HepG2 (cell line): ENCODE measurements at regions not wholly inside any gene's neighbourhood (a gene's known extent, or its start where the extent isn't known, plus 50 kb on each side); places are given as distances from the start of the nearest gene placed in this dataset.

Source experiments
- ATAC-seq: fragments of 200-7000 bp; cut with Tn5 transposase; 3 replicates; pipeline ENCODE4 v1.9.1; 2020; ENCODE audit warnings: mild to moderate bottlenecking, moderate library complexity
- BruUV-seq: library from RNA; stranded (reverse); fragments of 400-500 nt; replicated peaks from 2 replicates; lab custom pipeline; 2021; lab: Mats Ljungman, UMichigan
- CTCF ChIA-PET: fragments of 300-600 bp; formaldehyde crosslinking; extraction: SDS; loops from one replicate; lab custom pipeline; 2021; ENCODE audit warnings: low total read pairs, inconsistent platforms, low intra/inter-chr PET ratio; lab: Yijun Ruan, JAX
- POLR2A ChIA-PET: fragments of 350-600 bp; sonication (Branson Sonifier 250); formaldehyde crosslinking; loops from one replicate; lab custom pipeline; 2020; ENCODE audit warnings: antibody characterized with exemption, inconsistent platforms; lab: Yijun Ruan, JAX
- DNase-seq: peaks from one replicate; pipeline ENCODE4 v3.0.0-alpha.2; 2015; ENCODE audit warnings: low spot score
- FAIRE-seq: peaks from 3 replicates; lab custom pipeline; 2011; peaks lifted over from hg19 to GRCh38; lab: Jason Lieb, UNC
- H2AFZ ChIP-seq: one replicate; pipeline ENCODE4 v1.6.1; 2011; ENCODE audit warnings: low read length, inconsistent platforms
- H3K27ac ChIP-seq: fragments of 300-600 bp; 3 replicates; pipeline ENCODE4 v1.8.0; 2011; ENCODE audit warnings: mixed run types, mild to moderate bottlenecking, mixed read lengths, low read length, inconsistent platforms; ENCODE audit not compliant: insufficient read depth; ENCODE audit errors: extremely low read length
- H3K27me3 ChIP-seq, 2 experiments: fragments of 200-600 bp in 1 of 2; 2 replicates in 1 of 2; 3 replicates in 1 of 2; pipeline versions ENCODE4 v1.6.0 to v1.8.0; 2011; ENCODE audit warnings: low read length in 2 of 2, mild to moderate bottlenecking in 2 of 2, moderate library complexity in 2 of 2, inconsistent platforms in 1 of 2; ENCODE audit not compliant: insufficient read depth in 2 of 2, control insufficient read depth in 1 of 2
- H3K36me3 ChIP-seq, 2 experiments: fragments of 200-600 bp in 1 of 2; replicated peaks in 1 of 2; 2 replicates in 1 of 2; 3 replicates in 1 of 2; pipeline versions ENCODE4 v1.5.1 to v1.8.0; 2011; ENCODE audit warnings: low read length in 2 of 2, inconsistent platforms in 1 of 2; ENCODE audit not compliant: insufficient read depth in 2 of 2, control insufficient read depth in 1 of 2
- H3K4me1 ChIP-seq: 2 replicates; pipeline ENCODE4 v1.5.1; 2012; ENCODE audit warnings: low read length, inconsistent platforms; ENCODE audit not compliant: insufficient read depth
- H3K4me2 ChIP-seq: 2 replicates; pipeline ENCODE4 v1.6.0; 2011; ENCODE audit warnings: low read depth, low read length, inconsistent platforms
- H3K4me3 ChIP-seq, 3 experiments: fragments of 200-600 bp in 1 of 3; sonication (generic), shearing (Covaris generic) in 1 of 3; replicated peaks in 1 of 3; 2 replicates each; pipeline ENCODE4 v1.5.1; 2011 to 2016; ENCODE audit warnings: low read length in 3 of 3, inconsistent platforms in 2 of 3, low read depth in 2 of 3, mild to moderate bottlenecking in 2 of 3, control low read depth in 1 of 3, mixed read lengths in 1 of 3; ENCODE audit not compliant: insufficient read depth in 1 of 3
- H3K79me2 ChIP-seq: one replicate; pipeline ENCODE4 v1.6.1; 2011; ENCODE audit warnings: low read length, inconsistent platforms; ENCODE audit not compliant: insufficient read depth
- H3K9ac ChIP-seq: 2 replicates; pipeline ENCODE4 v1.6.0; 2011; ENCODE audit warnings: mild to moderate bottlenecking, low read depth, low read length, inconsistent platforms; ENCODE audit not compliant: insufficient read depth
- H3K9me3 ChIP-seq: 2 replicates; pipeline ENCODE4 v1.5.1; 2012; ENCODE audit warnings: mild to moderate bottlenecking, low read length
- H4K20me1 ChIP-seq: 2 replicates; pipeline ENCODE4 v1.6.0; 2011; ENCODE audit warnings: inconsistent platforms, mild to moderate bottlenecking, low read length, moderate library complexity; ENCODE audit not compliant: insufficient read depth
- FOXO4 ChIP-seq: sonication (generic); formaldehyde crosslinking; conservative IDR thresholded peaks from 2 replicates; pipeline ENCODE4 v1.8.1; 2023; ENCODE audit warnings: missing genetic modification reagents
- GMEB1 ChIP-seq: sonication (generic); formaldehyde crosslinking; IDR thresholded peaks from 2 replicates; pipeline ENCODE4 v1.5.1; 2020; ENCODE audit warnings: missing genetic modification reagents, mild to moderate bottlenecking, borderline replicate concordance
- HMG20A ChIP-seq: IDR thresholded peaks from 2 replicates; pipeline ENCODE4 v1.6.1; 2016; ENCODE audit warnings: borderline replicate concordance
- JDP2 ChIP-seq: sonication (generic); formaldehyde crosslinking; IDR thresholded peaks from 2 replicates; pipeline ENCODE4 v1.8.1; 2022; ENCODE audit warnings: missing genetic modification reagents, borderline replicate concordance
- MAF1 ChIP-seq: sonication (generic); formaldehyde crosslinking; IDR thresholded peaks from 2 replicates; pipeline ENCODE4 v1.5.0; 2020; ENCODE audit warnings: missing genetic modification reagents, borderline replicate concordance
- NR3C1 ChIP-seq: sonication (generic); formaldehyde crosslinking; IDR thresholded peaks from 2 replicates; pipeline ENCODE4 v1.4.0; 2020; ENCODE audit warnings: missing genetic modification reagents
- NRL ChIP-seq: sonication (generic); formaldehyde crosslinking; IDR thresholded peaks from 2 replicates; pipeline ENCODE4 v1.5.0; 2020; ENCODE audit warnings: missing genetic modification reagents, mild to moderate bottlenecking, moderate library complexity, borderline replicate concordance
- U2AF1 ChIP-seq: fragments of 200-400 bp; formaldehyde crosslinking; optimal IDR thresholded peaks from 2 replicates; pipeline ENCODE3; 2017; ENCODE audit warnings: mild to moderate bottlenecking, low read depth, low read length
- ZBTB3 ChIP-seq: sonication (generic); formaldehyde crosslinking; IDR thresholded peaks from 2 replicates; pipeline ENCODE4 v1.4.0; 2020; ENCODE audit warnings: low read depth, mild to moderate bottlenecking, moderate library complexity, missing genetic modification reagents, borderline replicate concordance
- ZMYM3 ChIP-seq: sonication (generic); formaldehyde crosslinking; IDR thresholded peaks from 2 replicates; pipeline ENCODE4 v1.5.1; 2020; ENCODE audit warnings: mild to moderate bottlenecking, missing genetic modification reagents
- ZNF121 ChIP-seq: sonication (generic); formaldehyde crosslinking; IDR thresholded peaks from 2 replicates; pipeline ENCODE4 v1.5.0; 2020; ENCODE audit warnings: mild to moderate bottlenecking, missing genetic modification reagents
- ZNF230 ChIP-seq: sonication (generic); formaldehyde crosslinking; IDR thresholded peaks from 2 replicates; pipeline ENCODE4 v1.4.0; 2020; ENCODE audit warnings: mild to moderate bottlenecking, missing genetic modification reagents
- ZNF558 ChIP-seq: sonication (generic); formaldehyde crosslinking; IDR thresholded peaks from 2 replicates; pipeline ENCODE4 v1.9.0; 2022; ENCODE audit warnings: mild to moderate bottlenecking, missing genetic modification reagents, borderline replicate concordance
- ZUFSP ChIP-seq: sonication (generic); formaldehyde crosslinking; IDR thresholded peaks from 2 replicates; pipeline ENCODE4 v1.9.0; 2021; ENCODE audit warnings: missing genetic modification reagents, mild to moderate bottlenecking, borderline replicate concordance
- WGBS: methylation state at CpG from one replicate; pipeline ENCODE4 v1.1.6; 2017; ENCODE audit warnings: low lambda C conversion rate; 5-methylcytosine and 5-hydroxymethylcytosine counted together
- in situ Hi-C: cut with HindIII; loops from 2 replicates; pipeline ENCODE4 v1.10.0; 2017; ENCODE audit warnings: low pct_unique_long_range_greater_than_20kb; ENCODE audit not compliant: extremely low pct_ligation_motif_present
- intact Hi-C: fragments of 100-400 bp; cut with micrococcal nuclease; formaldehyde crosslinking; loops from one replicate; pipeline ENCODE4 v1.10.0; 2022; ENCODE audit not compliant: unreplicated experiment
- TF ChIP-seq, protein P1 (sequence below): IDR thresholded peaks from 2 replicates; pipeline ENCODE4 v1.6.1; 2016; ENCODE audit warnings: control low read depth
- TF ChIP-seq, protein P2 (sequence below): sonication (generic); formaldehyde crosslinking; IDR thresholded peaks from 2 replicates; pipeline ENCODE4 v1.5.0; 2020; ENCODE audit warnings: missing genetic modification reagents, mild to moderate bottlenecking, borderline replicate concordance

DNA sequence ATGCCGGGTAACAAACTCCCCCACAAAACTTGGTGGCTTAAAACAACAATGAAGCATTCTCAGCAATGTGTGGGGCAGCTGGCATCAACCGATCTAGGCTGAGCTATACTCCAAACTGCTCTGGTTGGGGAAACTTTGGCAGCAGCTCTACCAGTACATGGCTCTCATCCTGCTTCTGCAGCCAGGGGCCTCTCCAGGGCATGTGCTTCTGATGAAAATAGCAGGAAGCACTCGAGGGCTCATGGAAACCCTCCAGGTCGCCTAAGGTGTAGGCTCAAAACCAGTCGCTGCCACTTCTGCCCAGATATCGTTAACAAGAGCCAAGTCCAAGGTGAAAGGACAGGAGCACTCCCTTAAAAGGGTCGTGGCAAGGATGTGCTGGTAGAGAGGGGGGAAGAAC lies 134.1 kb downstream of the TEX36 start:
- no peaks in the 10 kb centered on the region for H3K4me1 ChIP-seq
- no peak for DNase-seq
- peaks cover 3 to 29% of the 10 kb centered on the region in 2 experiments; a peak in 4 of 5 replicates for H3K27me3 ChIP-seq
- in situ Hi-C loops (no loop called here), intact Hi-C loops (no loop called here)
- no peaks in the 10 kb centered on the region for H4K20me1 ChIP-seq
- H3K4me3 ChIP-seq = no peak overlapping the region
- no peak for ATAC-seq
- H3K9me3 ChIP-seq = no peaks in the 10 kb centered on the region
- no TSS peak for BruUV-seq
- H3K36me3 ChIP-seq = no peaks in the 10 kb centered on the region
- ChIA-PET CTCF (no interaction called here), POLR2A (no interaction called here)
- H3K79me2 ChIP-seq = no peaks in the 10 kb centered on the region
- WGBS = 18% methylated on average over 4 of the region's 7 CpGs
- no peak overlapping the region for H3K9ac ChIP-seq
- FAIRE-seq = no peak
- H3K27ac ChIP-seq = no peak overlapping the region
- no peak overlapping the region for H2AFZ ChIP-seq
- no peak overlapping the region for H3K4me2 ChIP-seq
- TF ChIP-seq ZMYM3 (CRISPR knock-in tag) (no peak), NRL (CRISPR knock-in tag) (no peak), U2AF1 (no peak), ZUFSP (CRISPR knock-in tag) (no peak), NR3C1 (CRISPR knock-in tag) (no peak), MAF1 (CRISPR knock-in tag) (no peak), HMG20A (CRISPR knock-in tag) (no peak), JDP2 (CRISPR knock-in tag) (no peak), GMEB1 (CRISPR knock-in tag) (no peak), ZNF558 (CRISPR knock-in tag) (no peak), ZBTB3 (no peak), ZNF230 (CRISPR knock-in tag) (no peak), FOXO4 (CRISPR knock-in tag) (no peak), ZNF121 (CRISPR knock-in tag) (no peak)
- TF ChIP-seq, protein P1, sequence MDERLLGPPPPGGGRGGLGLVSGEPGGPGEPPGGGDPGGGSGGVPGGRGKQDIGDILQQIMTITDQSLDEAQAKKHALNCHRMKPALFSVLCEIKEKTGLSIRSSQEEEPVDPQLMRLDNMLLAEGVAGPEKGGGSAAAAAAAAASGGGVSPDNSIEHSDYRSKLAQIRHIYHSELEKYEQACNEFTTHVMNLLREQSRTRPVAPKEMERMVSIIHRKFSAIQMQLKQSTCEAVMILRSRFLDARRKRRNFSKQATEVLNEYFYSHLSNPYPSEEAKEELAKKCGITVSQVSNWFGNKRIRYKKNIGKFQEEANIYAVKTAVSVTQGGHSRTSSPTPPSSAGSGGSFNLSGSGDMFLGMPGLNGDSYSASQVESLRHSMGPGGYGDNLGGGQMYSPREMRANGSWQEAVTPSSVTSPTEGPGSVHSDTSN (CRISPR knock-in tag) = no peak
- TF ChIP-seq, protein P2, sequence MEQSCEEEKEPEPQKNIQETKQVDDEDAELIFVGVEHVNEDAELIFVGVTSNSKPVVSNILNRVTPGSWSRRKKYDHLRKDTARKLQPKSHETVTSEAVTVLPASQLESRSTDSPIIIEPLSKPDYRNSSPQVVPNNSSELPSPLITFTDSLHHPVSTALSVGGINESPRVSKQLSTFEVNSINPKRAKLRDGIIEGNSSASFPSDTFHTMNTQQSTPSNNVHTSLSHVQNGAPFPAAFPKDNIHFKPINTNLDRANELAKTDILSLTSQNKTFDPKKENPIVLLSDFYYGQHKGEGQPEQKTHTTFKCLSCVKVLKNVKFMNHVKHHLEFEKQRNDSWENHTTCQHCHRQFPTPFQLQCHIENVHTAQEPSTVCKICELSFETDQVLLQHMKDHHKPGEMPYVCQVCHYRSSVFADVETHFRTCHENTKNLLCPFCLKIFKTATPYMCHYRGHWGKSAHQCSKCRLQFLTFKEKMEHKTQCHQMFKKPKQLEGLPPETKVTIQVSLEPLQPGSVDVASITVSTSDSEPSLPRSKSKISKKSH (CRISPR knock-in tag) = no peak
